Endothelial cell of umbilical vein (primary cell): ENCODE measurements at regions not wholly inside any gene's neighbourhood (a gene's known extent, or its start where the extent isn't known, plus 50 kb on each side); places are given as distances from the start of the nearest gene placed in this dataset.

Source experiments
- BruUV-seq: library from RNA; stranded (reverse); fragments of 400-500 nt; replicated peaks from 2 replicates; lab custom pipeline; 2021; lab: Mats Ljungman, UMichigan
- CTCF ChIA-PET: fragments of 300-600, 350-600 bp; sonication (Branson Sonifier 250); formaldehyde crosslinking; loops from one replicate; lab custom pipeline; 2021; ENCODE audit warnings: antibody characterized with exemption, inconsistent platforms; lab: Charles Lee
- POLR2A ChIA-PET: fragments of 300-600, 350-600 bp; sonication (Branson Sonifier 250); formaldehyde crosslinking; loops from one replicate; lab custom pipeline; 2021; ENCODE audit warnings: antibody characterized with exemption, inconsistent platforms; lab: Charles Lee
- DNase-seq: peaks from one replicate; pipeline ENCODE4 v3.0.0-alpha.2; 2011; ENCODE audit warnings: low read depth, low spot score
- FAIRE-seq: peaks from 2 replicates; lab custom pipeline; 2011; peaks lifted over from hg19 to GRCh38; lab: Jason Lieb, UNC
- H2AFZ ChIP-seq: 2 replicates; pipeline ENCODE4 v1.6.0; 2012; ENCODE audit warnings: low read depth, low read length, control low read depth, inconsistent platforms
- H3K27ac ChIP-seq: 2 replicates; pipeline ENCODE4 v1.5.1; 2011; ENCODE audit warnings: low read depth, mild to moderate bottlenecking, control low read depth, low read length, moderate library complexity; ENCODE audit not compliant: insufficient read depth
- H3K27me3 ChIP-seq, 2 experiments: 2 replicates each; pipeline versions ENCODE4 v1.6.0 to v1.6.1; 2011; ENCODE audit warnings: low read length in 2 of 2, mixed read lengths in 1 of 2; ENCODE audit not compliant: control insufficient read depth in 2 of 2, insufficient read depth in 2 of 2
- H3K36me3 ChIP-seq, 2 experiments: 2 replicates in 1 of 2; 3 replicates in 1 of 2; pipeline ENCODE4 v1.5.1; 2011; ENCODE audit warnings: low read length in 2 of 2, mild to moderate bottlenecking in 1 of 2, moderate library complexity in 1 of 2; ENCODE audit not compliant: control insufficient read depth in 2 of 2, insufficient read depth in 2 of 2; ENCODE audit errors: extremely low read depth in 1 of 2
- H3K4me1 ChIP-seq: 3 replicates; pipeline ENCODE4 v1.5.1; 2011; ENCODE audit warnings: mild to moderate bottlenecking, low read length; ENCODE audit not compliant: control insufficient read depth, insufficient read depth; ENCODE audit errors: extremely low read depth
- H3K4me2 ChIP-seq: 2 replicates; pipeline ENCODE4 v1.6.1; 2011; ENCODE audit warnings: low read length, control low read depth, mixed read lengths; ENCODE audit not compliant: insufficient read depth
- H3K4me3 ChIP-seq, 3 experiments: fragments of 200-600 bp in 1 of 3; sonication (generic), shearing (Covaris generic) in 1 of 3; replicated peaks in 1 of 3; 2 replicates each; pipeline ENCODE4 v1.5.1; 2011 to 2016; ENCODE audit warnings: control low read depth in 3 of 3, low read length in 3 of 3, mild to moderate bottlenecking in 2 of 3, inconsistent platforms in 1 of 3, low read depth in 1 of 3, moderate library complexity in 1 of 3; ENCODE audit not compliant: insufficient read depth in 1 of 3
- H3K79me2 ChIP-seq: 2 replicates; pipeline ENCODE4 v1.6.0; 2012; ENCODE audit warnings: low read length, inconsistent platforms; ENCODE audit not compliant: control insufficient read depth, insufficient read depth
- H3K9ac ChIP-seq: replicated peaks from 2 replicates; pipeline ENCODE3; 2011; ENCODE audit warnings: low read length, control low read depth; ENCODE audit not compliant: insufficient read depth; ENCODE audit errors: extremely low read depth
- H3K9me1 ChIP-seq: replicated peaks from 3 replicates; pipeline ENCODE4 v1.6.0; 2011; ENCODE audit warnings: mild to moderate bottlenecking, low read length; ENCODE audit not compliant: control insufficient read depth, insufficient read depth; ENCODE audit errors: extremely low read depth
- H3K9me3 ChIP-seq: replicated peaks from 2 replicates; pipeline ENCODE4 v1.5.1; 2012; ENCODE audit warnings: low read length, inconsistent platforms; ENCODE audit not compliant: control insufficient read depth, insufficient read depth
- H4K20me1 ChIP-seq: replicated peaks from 2 replicates; pipeline ENCODE3; 2011; ENCODE audit warnings: mild to moderate bottlenecking, low read length; ENCODE audit not compliant: control insufficient read depth, insufficient read depth; ENCODE audit errors: extremely low read depth
- CTCF ChIP-seq, 2 donors: IDR thresholded peaks; 1 replicate in 1 of 2; 2 replicates in 1 of 2; pipeline ENCODE4 v1.5.1; 2011; ENCODE audit warnings: low read length in 2 of 2, mild to moderate bottlenecking in 2 of 2, moderate library complexity in 2 of 2, control low read depth in 1 of 2, inconsistent platforms in 1 of 2, low read depth in 1 of 2; ENCODE audit not compliant: insufficient read depth in 1 of 2; ENCODE audit errors: extremely low read depth in 1 of 2
- EZH2 ChIP-seq: IDR thresholded peaks from 2 replicates; pipeline ENCODE4 v1.6.1; 2012; ENCODE audit warnings: borderline replicate concordance, low read depth, mild to moderate bottlenecking, moderate library complexity, low read length, inconsistent platforms; ENCODE audit not compliant: severe bottlenecking
- FOS ChIP-seq: IDR thresholded peaks from 2 replicates; pipeline ENCODE4 v1.6.1; 2011; ENCODE audit warnings: mild to moderate bottlenecking, low read length, moderate library complexity, borderline replicate concordance; ENCODE audit not compliant: insufficient read depth
- GATA2 ChIP-seq: IDR thresholded peaks from 2 replicates; pipeline ENCODE4 v1.7.0; 2011; ENCODE audit warnings: low read depth, mild to moderate bottlenecking, moderate library complexity, mixed read lengths, low read length; ENCODE audit not compliant: insufficient read length, insufficient read depth
- JUN ChIP-seq: IDR thresholded peaks from 2 replicates; pipeline ENCODE4 v1.6.1; 2011; ENCODE audit warnings: borderline replicate concordance, low read depth; ENCODE audit not compliant: insufficient read length, insufficient read depth
- MYC ChIP-seq: IDR thresholded peaks from one replicate; pipeline ENCODE4 v1.6.1; 2011; ENCODE audit warnings: mild to moderate bottlenecking, low read depth, low read length
- POLR2A ChIP-seq: IDR thresholded peaks from 2 replicates; pipeline ENCODE4 v1.6.1; 2012; ENCODE audit warnings: low read depth, mild to moderate bottlenecking, control low read depth, low read length
- POLR2AphosphoS5 ChIP-seq: IDR thresholded peaks from 2 replicates; pipeline ENCODE4 v1.6.1; 2012; ENCODE audit warnings: low read depth, mild to moderate bottlenecking, control low read depth, low read length, moderate library complexity; ENCODE audit not compliant: insufficient read depth
- dilution Hi-C: fragments of 300-500 bp; cut with MboI; formaldehyde crosslinking; loops from one replicate; pipeline ENCODE4 v1.15.0; 2019; ENCODE audit warnings: low sequenced_read_pairs; ENCODE audit not compliant: extremely low pct_ligation_motif_present
- intact Hi-C: fragments of 100-400 bp; cut with micrococcal nuclease; formaldehyde crosslinking; loops from one replicate; pipeline ENCODE4 v1.10.0; 2022
- TF ChIP-seq, protein P1 (sequence below): IDR thresholded peaks from 2 replicates; pipeline ENCODE4 v1.6.1; 2011; ENCODE audit not compliant: insufficient read depth, insufficient read length

DNA sequence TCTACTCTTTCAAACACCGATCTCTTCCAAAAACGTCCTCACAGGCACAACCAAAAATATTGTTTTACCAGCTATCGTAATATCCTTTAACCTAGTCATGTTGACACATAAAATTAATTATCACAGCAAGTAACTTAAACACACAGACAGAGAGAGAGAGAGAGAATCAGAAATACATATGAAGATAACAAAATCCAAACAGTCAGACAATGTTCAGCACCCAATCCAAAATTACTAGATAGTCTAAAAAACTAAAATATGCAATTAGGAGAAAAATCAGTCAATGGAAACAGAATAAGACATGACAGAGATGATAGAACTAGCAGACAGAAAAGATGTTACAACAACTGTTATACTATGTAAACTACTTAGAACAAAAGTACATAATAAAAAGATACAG is 537.7 kb downstream of the LMO4 start:
- Histone ChIP-seq H3K9ac (no peak overlapping the region), H3K79me2 (no peaks in the 10 kb centered on the region), H3K4me3 (no peak overlapping the region), H2AFZ (no peak overlapping the region), H3K4me1 (peaks cover 9% of the 10 kb centered on the region), H3K9me3 (no peaks in the 10 kb centered on the region), H3K4me2 (no peak overlapping the region), H3K27me3 (no peaks in the 10 kb centered on the region), H3K9me1 (no peaks in the 10 kb centered on the region), H3K27ac (no peak overlapping the region), H4K20me1 (no peaks in the 10 kb centered on the region), H3K36me3 (no peaks in the 10 kb centered on the region)
- FAIRE-seq (no peak), DNase-seq (no peak)
- no TSS peak for BruUV-seq
- dilution Hi-C loops (no loop called here), intact Hi-C loops (no loop called here)
- CTCF ChIA-PET, result interaction anchor here (0.6 to 1.0 kb wide), 2 partner anchors 12 to 87 kb away, joined by 3 read pairs; no protein-coding TSS in a partner anchor
- TF ChIP-seq EZH2, result no peak
- no peak for TF ChIP-seq FOS
- no peak for TF ChIP-seq JUN
- no peak for TF ChIP-seq MYC
- TF ChIP-seq CTCF (IDR thresholded peaks at IDR 0.05; ENCODE audit: extremely low read depth in 1 of 2, insufficient read depth in 1 of 2, low read depth in 1 of 2, low read length in 2 of 2), result no peak
- TF ChIP-seq GATA2, result no peak
- no peak for TF ChIP-seq POLR2AphosphoS5
- TF ChIP-seq, protein P1, sequence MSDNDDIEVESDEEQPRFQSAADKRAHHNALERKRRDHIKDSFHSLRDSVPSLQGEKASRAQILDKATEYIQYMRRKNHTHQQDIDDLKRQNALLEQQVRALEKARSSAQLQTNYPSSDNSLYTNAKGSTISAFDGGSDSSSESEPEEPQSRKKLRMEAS, result no peak
- TF ChIP-seq POLR2A, result no peak
- POLR2A ChIA-PET, result no interaction called here
